SK-N-MC (cell line): ENCODE measurements at regions not wholly inside any gene's neighbourhood (a gene's known extent, or its start where the extent isn't known, plus 50 kb on each side); places are given as distances from the start of the nearest gene placed in this dataset.

Experiments
- FOXP2 ChIP-seq: optimal IDR thresholded peaks from 2 replicates; pipeline ENCODE3; 2011; ENCODE audit warnings: mild to moderate bottlenecking, moderate library complexity; ENCODE audit not compliant: insufficient read depth; ENCODE audit errors: extremely low read length, control extremely low read depth
- POLR2AphosphoS5 ChIP-seq: IDR thresholded peaks from 2 replicates; pipeline ENCODE4 v1.6.1; 2012; ENCODE audit warnings: mild to moderate bottlenecking, low read depth, low read length, borderline replicate concordance

DNA sequence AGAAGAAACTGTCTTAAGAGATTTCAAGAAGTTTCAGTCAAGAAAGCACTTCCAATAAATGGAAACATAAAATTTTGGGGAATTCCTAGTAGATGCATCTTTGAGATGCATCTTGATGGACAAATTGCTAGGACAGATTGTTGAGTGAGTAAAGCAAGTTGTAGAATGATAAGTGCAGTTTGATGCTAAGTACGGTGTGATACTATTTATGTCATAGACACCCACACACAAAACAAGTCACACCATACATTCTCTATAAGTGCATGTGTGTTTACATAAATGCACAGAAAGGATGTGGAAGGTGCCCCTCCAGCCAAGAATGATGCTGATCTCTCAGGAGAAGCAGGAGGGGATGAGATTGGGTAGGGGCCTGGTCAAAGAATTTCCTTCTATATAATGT lies 375.7 kb downstream of the FOXO1 start:
- no peak for TF ChIP-seq POLR2AphosphoS5
- no peak for TF ChIP-seq FOXP2
